ENCODE measurements at regions not wholly inside any gene's neighbourhood (a gene's known extent, or its start where the extent isn't known, plus 50 kb on each side); places are given as distances from the start of the nearest gene placed in this dataset.
"Not testable (repeated sequence)": the region's sequence is repeated elsewhere in the genome, so short reads cannot be mapped to it uniquely, and the experiment has no call there.

GRCh38 chr21:9688945-9689344, 832.4 kb upstream of the TPTE start:
- not testable (repeated sequence) for FAIRE-seq; DNase-seq (ENCODE audit: insufficient read length, low spot score)

- not testable (repeated sequence) for FAIRE-seq; DNase-seq (ENCODE audit: insufficient read length, low spot score)
Measured at GRCh38 chr21:9690981-9691380, 830.4 kb upstream of the TPTE start.

DNA sequence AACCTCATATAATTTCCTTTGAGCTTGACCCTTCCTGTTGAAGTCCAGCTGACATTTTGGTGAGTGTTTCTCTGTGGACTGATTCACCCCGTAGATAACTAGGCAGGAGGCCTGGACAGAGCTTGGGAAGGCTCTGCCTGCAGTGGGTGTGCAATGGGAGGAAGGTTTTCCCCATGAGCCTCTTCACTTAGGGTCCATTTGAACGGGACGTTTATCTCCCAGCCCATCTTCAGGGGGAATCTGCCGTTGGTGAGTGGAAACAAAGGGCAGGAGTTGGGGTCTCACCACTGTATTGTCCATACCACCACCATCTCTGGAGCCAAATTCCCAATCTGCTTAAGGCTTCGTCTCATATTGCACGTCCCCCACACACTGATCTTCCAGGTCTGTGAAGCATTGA, 825.6 kb upstream of the TPTE start:
- not testable (repeated sequence) for FAIRE-seq

DNA sequence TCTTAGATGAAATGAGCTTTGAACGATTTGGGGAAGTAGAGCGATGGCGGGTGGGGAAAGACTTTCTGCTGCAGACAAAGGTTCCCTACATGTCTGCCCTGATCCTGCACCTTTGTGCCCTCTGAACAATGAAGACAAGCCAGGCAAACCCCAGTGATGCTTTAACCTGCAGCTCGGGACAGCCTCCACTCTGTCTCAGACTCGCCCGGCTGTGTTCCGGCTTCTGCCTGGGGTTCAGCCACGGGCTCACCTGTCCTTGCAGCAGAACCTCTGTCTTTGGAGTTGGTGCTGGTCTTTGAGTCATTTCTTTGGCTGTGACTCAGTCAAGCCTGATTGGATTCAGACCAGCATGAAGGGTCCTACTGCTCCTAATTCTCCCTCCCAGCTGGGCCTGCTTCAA, 823.6 kb upstream of the TPTE start:
- DNase-seq (ENCODE audit: insufficient read length, low spot score), result not testable (repeated sequence)

More for the DNA sequence above, 825.6 kb upstream of the TPTE start:
- not testable (repeated sequence) for DNase-seq (ENCODE audit: insufficient read length, low spot score)

GRCh38 chr21:9705016-9705415, 816.4 kb upstream of the TPTE start:
- not testable (repeated sequence) for DNase-seq (ENCODE audit: insufficient read length, low spot score); FAIRE-seq

More for the DNA sequence above, 823.6 kb upstream of the TPTE start:
- not testable (repeated sequence) for FAIRE-seq

- not testable (repeated sequence) for DNase-seq (ENCODE audit: insufficient read length, low spot score)
Measured at GRCh38 chr21:9705455-9705854, 815.9 kb upstream of the TPTE start.

GRCh38 chr21:9724542-9724941, 796.8 kb upstream of the TPTE start:
- not testable (repeated sequence) for DNase-seq (ENCODE audit: insufficient read length, low spot score); FAIRE-seq

More at GRCh38 chr21:9705455-9705854, 815.9 kb upstream of the TPTE start:
- not testable (repeated sequence) for FAIRE-seq

DNA sequence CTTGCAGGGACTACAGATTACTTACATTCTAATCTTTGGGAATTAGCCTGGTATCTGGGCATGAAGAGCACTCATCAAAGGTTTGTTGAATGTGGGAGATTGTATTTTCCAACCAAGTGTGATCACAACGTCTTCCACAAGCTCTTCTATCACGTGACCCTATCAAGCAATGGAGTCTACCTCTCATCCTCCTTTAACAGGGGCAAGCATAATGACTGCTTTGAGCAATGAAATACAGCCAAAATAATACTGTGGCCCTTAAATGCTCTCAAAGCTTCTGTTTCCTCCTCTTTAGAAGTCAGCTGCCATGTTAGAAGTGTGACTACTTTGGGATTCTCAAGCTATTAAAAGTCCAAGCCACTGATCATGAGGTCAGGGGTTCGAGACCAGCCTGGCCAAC, 794.2 kb upstream of the TPTE start:
- not testable (repeated sequence) for DNase-seq (ENCODE audit: insufficient read length, low spot score); FAIRE-seq

DNA sequence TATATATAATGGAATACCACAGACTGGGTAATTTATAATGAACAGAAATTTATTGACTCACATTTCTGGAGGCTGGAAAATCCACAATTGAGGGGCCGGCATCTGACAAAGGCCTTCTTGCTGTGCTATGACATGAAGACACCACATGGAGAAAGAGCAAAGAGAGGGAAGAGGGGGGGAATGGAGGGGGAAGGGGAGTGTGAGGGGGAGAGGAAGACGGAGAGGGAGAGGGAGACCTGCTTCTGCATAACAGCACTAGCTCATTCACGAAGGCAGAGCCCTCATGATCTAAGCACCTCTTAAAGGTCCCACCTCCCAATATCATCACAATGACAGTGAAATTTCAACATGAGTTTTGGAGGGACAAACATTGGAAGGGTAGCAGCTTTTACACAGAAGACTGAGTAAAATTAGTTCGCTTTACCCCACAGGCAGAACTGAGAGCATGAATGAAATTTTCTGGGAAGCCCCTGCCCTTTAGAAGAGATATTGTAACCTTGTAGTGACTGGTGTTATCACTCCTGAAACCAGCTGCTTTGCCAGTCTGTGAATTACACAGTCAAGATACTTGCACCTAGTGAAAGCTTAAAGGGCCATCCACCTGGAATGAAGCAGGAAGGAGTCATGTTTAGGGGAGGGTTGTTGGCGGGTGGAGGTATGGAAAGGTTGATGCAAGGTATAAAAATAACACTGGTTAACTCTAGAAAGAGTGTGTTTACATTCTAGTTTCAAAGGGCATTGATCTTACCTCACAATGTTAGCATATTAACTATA, 793.0 kb upstream of the TPTE start:
- FAIRE-seq; DNase-seq (ENCODE audit: insufficient read length, low spot score): not testable (repeated sequence)

GRCh38 chr21:9730866-9731265, 790.5 kb upstream of the TPTE start:
- no peak for DNase-seq (ENCODE audit: insufficient read length, low spot score)
- FAIRE-seq, result no peak

DNA sequence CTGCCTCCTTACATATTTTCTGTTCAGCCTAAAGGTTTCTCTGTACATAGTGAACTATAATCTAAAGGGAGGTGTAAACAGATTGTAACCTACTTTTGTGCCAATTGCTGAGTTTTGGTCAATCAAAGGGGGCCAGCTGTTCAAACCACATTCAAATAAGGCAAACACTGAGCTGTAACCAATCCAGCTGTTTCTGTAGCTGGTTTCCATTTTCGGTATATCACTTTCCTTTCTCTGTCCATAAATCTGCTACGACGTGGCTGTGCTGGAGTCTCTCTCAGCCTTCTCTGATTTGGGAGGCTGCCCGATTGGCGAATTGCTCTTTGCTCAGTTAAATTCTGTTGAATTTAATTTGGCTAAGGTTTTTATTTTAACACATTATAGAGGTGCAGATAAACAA, 790.1 kb upstream of the TPTE start:
- FAIRE-seq; DNase-seq (ENCODE audit: insufficient read length, low spot score): not testable (repeated sequence)

DNA sequence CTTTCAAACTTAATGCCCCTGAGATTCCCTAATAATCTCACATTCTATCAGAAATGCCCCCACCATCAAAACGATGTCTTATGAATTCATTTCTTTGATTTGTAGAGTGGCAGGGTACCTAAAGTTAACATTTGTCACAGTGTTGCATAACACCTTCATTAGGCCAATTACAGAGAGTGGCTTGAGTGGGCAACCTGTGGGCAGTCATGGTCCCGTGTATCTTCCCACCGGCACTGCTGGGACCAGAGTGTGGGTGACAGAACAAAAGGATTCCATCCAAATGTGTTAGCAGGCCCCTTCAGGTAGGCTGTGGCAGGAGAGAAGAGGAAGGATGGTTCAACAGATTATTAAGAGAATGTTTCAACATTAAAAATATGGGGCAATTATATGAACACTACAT, 788.8 kb upstream of the TPTE start:
- not testable (repeated sequence) for DNase-seq (ENCODE audit: insufficient read length, low spot score); FAIRE-seq

GRCh38 chr21:9733761-9734558, 787.4 kb upstream of the TPTE start:
- DNase-seq (ENCODE audit: insufficient read length, low spot score), result not testable (repeated sequence)

DNA sequence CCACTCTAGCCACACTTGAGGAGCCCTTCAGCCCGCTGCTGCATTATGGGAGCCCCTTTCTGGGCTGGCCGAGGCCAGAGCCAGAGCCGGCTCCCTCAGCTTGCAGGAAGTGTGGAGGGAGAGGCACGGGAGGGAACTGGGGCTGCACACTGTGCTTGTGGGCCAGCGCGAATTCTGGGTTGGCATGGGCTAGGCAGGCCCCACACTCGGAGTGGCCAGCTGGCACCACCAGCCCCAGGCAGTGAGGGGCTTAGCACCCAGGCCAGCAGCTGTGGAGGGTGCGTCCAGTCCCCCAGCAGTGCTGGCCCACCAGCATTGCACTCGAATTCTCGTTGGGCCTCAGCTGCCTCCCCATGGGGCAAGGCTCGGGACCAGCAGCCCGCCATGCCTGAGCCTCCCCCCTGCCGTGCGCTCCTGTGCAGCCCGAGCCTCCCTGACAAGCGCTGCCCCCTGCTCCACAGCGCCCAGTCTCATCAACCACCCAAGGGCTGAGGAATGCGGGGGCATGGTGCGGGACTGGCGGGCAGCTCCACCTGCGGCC, 785.9 kb upstream of the TPTE start:
- FAIRE-seq (no peak), DNase-seq (ENCODE audit: insufficient read length, low spot score) (no peak)

More at GRCh38 chr21:9733761-9734558, 787.4 kb upstream of the TPTE start:
- FAIRE-seq, result not testable (repeated sequence)

DNA sequence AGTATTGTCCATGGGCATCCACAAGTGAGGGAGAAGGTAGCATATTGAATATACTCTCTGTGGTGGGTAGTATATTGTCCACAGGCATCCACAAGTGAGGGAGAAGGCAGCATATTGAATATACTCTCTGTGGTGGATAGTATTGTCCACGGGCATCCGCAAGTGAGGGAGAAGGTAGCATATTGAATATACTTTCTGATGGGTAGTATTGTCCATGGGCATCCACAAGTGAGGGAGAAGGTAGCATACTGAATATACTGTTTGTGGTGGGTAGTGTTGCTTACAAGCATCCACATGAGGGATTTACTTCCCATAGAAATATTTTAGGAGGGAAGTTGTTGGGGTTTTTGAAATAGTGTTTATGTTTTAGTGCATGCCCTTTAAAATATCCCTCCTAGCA, 784.1 kb upstream of the TPTE start:
- not testable (repeated sequence) for FAIRE-seq; DNase-seq (ENCODE audit: insufficient read length, low spot score)

GRCh38 chr21:9737871-9738515, 783.4 kb upstream of the TPTE start:
- DNase-seq (ENCODE audit: insufficient read length, low spot score); FAIRE-seq: not testable (repeated sequence)

GRCh38 chr21:9738527-9738926, 782.9 kb upstream of the TPTE start:
- FAIRE-seq, result no peak

GRCh38 chr21:9739240-9739639, 782.1 kb upstream of the TPTE start:
- DNase-seq (ENCODE audit: insufficient read length, low spot score) (no peak), FAIRE-seq (no peak)

More at GRCh38 chr21:9738527-9738926, 782.9 kb upstream of the TPTE start:
- no peak for DNase-seq (ENCODE audit: insufficient read length, low spot score)

DNA sequence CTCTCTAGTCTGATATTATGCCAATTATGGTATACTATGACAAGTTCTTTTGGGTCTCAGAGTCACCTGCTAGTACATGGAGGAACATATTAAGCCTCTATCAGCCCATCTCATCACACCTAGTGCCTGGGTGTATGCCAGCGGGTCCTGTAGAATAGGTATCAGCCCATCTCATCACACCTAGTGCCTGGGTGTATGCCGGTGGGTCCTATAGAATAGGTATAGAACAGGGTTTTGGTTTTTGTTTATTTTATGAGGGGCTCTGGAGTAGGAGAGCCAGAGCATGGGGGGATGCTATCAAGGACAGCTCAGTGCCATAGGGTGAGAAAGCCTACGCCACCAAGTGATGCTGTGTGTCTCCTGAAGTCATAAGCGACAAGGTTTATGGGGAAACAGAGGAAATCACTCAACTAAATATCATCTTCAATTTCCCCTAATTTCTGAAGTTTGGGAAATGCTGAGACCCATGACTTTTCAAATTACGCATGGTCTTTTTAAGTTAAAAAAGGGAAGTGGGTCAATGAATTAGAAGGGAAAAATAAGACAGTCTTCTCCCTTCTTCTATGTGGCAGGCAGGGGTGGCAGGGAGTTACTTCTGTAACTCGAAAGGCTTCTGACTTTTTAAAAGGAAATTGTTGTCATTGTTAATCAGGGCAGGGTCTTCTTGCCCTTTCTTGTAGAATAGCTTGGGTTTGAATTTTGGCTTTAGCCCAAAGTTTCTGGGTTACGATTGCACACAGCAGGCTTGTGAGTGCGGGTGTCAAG, 781.0 kb upstream of the TPTE start:
- not testable (repeated sequence) for DNase-seq (ENCODE audit: insufficient read length, low spot score); FAIRE-seq

All from GM19239 (cell line).